Sigmoid colon (tissue), 6 donors: ENCODE measurements at regions not wholly inside any gene's neighbourhood (a gene's known extent, or its start where the extent isn't known, plus 50 kb on each side); places are given as distances from the start of the nearest gene placed in this dataset.

Experiments
- DNase-seq: peaks from one replicate; pipeline ENCODE4 v3.0.0-alpha.2; 2019
- H3K27ac ChIP-seq, 4 donors: fragments of 200-600 bp; sonication (generic); one replicate each; pipeline ENCODE4 v1.5.1; 2016 to 2019; ENCODE audit warnings: mild to moderate bottlenecking in 1 of 4
- H3K27me3 ChIP-seq, 3 donors: fragments of 200-600 bp; sonication (generic); one replicate each; pipeline ENCODE4 v1.5.1; 2019; ENCODE audit warnings: mild to moderate bottlenecking in 1 of 3
- H3K36me3 ChIP-seq, 4 donors: fragments of 200-600 bp; sonication (generic); one replicate each; pipeline ENCODE4 v1.5.1; 2016 to 2019
- H3K4me1 ChIP-seq, 4 donors: fragments of 200-600 bp; sonication (generic); one replicate each; pipeline ENCODE4 v1.5.1; 2017 to 2019
- H3K4me3 ChIP-seq, 4 donors: fragments of 200-600 bp; sonication (generic); one replicate each; pipeline ENCODE4 v1.5.1; 2017 to 2019; ENCODE audit warnings: mild to moderate bottlenecking in 2 of 4, moderate library complexity in 1 of 4
- H3K9me3 ChIP-seq, 4 donors: fragments of 200-600 bp in 3 of 4; sonication (generic) in 3 of 4; one replicate each; pipeline versions ENCODE4 v1.5.1 to v1.6.1; 2013 to 2019
- EP300 ChIP-seq, 4 donors: sonication (generic); formaldehyde crosslinking; IDR thresholded peaks; one replicate each; pipeline ENCODE4 v1.6.1; 2017; ENCODE audit warnings: antibody characterized with exemption in 4 of 4
- POLR2A ChIP-seq, 2 donors: fragments of 450-650 bp; IDR thresholded peaks; one replicate each; pipeline ENCODE4 v1.6.1; 2016; ENCODE audit warnings: antibody characterized with exemption in 2 of 2, mild to moderate bottlenecking in 2 of 2, moderate library complexity in 2 of 2
- POLR2AphosphoS5 ChIP-seq, 4 donors: sonication (generic); formaldehyde crosslinking; IDR thresholded peaks; one replicate each; pipeline ENCODE4 v1.6.1; 2017; ENCODE audit warnings: antibody characterized with exemption in 4 of 4
- WGBS, 2 donors: extraction: QIAGEN DNeasy Blood & Tissue Kit; methylation state at CpG; one replicate each; pipeline ENCODE4 v1.1.7; 2013; 5-methylcytosine and 5-hydroxymethylcytosine counted together
- intact Hi-C: fragments of 100-400 bp; cut with DNase I; formaldehyde crosslinking; loops from one replicate; pipeline ENCODE4 v1.15.1; 2023
- TF ChIP-seq, protein P1 (sequence below), 4 experiments: fragments of 450-650 bp in 3 of 4; fragments of 200-600 bp in 1 of 4; IDR thresholded peaks; one replicate each; pipeline ENCODE4 v1.5.1; 2016 to 2019; ENCODE audit warnings: antibody characterized with exemption in 4 of 4, mild to moderate bottlenecking in 3 of 4, moderate library complexity in 2 of 4
- donor health status: healthy with polysubstance abuse.
- donor health status: healthy.

DNA sequence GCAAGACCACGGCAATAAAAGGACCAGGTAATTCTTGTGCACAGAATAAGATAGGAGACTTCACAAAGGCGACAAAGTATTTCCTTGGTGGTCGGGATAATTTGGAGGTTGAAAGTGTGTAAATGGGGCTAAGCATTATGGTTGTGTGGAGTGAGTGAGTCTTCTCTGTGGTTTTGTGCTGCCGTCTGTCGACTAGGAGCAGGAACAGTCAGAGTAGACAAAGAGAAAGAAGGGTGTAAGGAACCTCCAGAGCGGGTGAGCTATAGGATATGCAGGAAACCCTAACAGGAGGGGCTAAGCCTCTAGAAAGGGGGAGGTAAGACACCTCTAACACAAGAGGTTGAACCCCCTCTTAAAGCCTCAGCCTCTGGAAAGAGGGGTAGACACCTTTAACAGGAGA, 201.6 kb downstream of the SH2D4B start:
- no peaks in the 10 kb centered on the region for H3K27me3 ChIP-seq
- no peak overlapping the region for H3K27ac ChIP-seq
- WGBS, 2 donors, result 90 to 91% methylated on average over 6 of the region's 6 CpGs
- no peaks in the 10 kb centered on the region for H3K36me3 ChIP-seq
- H3K9me3 ChIP-seq, result no peaks in the 10 kb centered on the region
- intact Hi-C loops, result no loop called here
- no peak for DNase-seq
- H3K4me1 ChIP-seq, result no peaks in the 10 kb centered on the region
- no peak for TF ChIP-seq EP300 (IDR thresholded peaks at IDR 0.05)
- TF ChIP-seq POLR2AphosphoS5 (IDR thresholded peaks at IDR 0.05), result no peak
- no peak overlapping the region for H3K4me3 ChIP-seq

DNA sequence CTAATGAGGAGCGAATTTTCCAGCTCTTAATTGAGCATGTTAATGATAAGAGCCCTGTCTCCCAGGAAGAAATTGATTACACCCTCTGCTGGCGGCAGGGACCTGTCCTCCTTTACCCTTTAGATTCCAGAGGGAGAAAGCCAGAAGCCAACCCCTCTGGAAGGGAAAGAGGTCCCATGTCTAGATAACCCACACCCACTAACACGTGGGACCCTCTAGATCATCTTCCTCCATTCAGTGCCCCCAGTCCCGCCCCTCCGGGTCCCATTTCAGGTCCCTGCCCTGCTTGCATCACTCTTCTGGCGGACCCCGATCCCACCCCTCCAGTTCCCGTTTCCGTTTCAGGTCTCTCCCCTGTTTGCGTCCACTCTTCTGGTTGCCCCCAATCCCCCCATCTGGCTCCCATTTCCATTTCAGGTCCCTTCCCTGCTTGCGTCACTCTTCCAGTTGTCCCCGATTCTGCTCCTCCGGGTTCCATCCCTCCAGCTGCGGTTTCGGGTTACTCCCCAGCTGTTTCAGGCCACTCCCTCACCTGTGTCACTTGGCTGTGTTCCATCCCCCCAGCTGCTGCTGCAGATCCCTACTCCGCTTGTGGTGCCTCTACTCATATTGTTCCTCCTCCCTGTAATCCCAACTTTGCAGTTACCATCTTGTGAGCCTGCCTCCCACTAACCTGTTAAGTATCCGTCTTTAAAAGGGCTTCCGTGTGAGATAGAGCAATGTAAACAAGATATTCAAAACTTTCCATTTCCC, 202.4 kb downstream of the SH2D4B start:
- Histone ChIP-seq H3K36me3 (no peaks in the 10 kb centered on the region), H3K4me1 (no peaks in the 10 kb centered on the region), H3K9me3 (no peaks in the 10 kb centered on the region), H3K27me3 (no peaks in the 10 kb centered on the region), H3K4me3 (no peak overlapping the region), H3K27ac (no peak overlapping the region)
- WGBS, 2 donors, result 73 to 77% methylated on average over 18 of the region's 18 CpGs
- no peak for DNase-seq
- intact Hi-C loops, result no loop called here
- TF ChIP-seq POLR2A (IDR thresholded peaks at IDR 0.05) (no peak), POLR2AphosphoS5 (IDR thresholded peaks at IDR 0.05) (no peak), EP300 (IDR thresholded peaks at IDR 0.05) (no peak)
- TF ChIP-seq, protein P1, sequence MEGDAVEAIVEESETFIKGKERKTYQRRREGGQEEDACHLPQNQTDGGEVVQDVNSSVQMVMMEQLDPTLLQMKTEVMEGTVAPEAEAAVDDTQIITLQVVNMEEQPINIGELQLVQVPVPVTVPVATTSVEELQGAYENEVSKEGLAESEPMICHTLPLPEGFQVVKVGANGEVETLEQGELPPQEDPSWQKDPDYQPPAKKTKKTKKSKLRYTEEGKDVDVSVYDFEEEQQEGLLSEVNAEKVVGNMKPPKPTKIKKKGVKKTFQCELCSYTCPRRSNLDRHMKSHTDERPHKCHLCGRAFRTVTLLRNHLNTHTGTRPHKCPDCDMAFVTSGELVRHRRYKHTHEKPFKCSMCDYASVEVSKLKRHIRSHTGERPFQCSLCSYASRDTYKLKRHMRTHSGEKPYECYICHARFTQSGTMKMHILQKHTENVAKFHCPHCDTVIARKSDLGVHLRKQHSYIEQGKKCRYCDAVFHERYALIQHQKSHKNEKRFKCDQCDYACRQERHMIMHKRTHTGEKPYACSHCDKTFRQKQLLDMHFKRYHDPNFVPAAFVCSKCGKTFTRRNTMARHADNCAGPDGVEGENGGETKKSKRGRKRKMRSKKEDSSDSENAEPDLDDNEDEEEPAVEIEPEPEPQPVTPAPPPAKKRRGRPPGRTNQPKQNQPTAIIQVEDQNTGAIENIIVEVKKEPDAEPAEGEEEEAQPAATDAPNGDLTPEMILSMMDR (IDR thresholded peaks at IDR 0.05), result no peak

DNA sequence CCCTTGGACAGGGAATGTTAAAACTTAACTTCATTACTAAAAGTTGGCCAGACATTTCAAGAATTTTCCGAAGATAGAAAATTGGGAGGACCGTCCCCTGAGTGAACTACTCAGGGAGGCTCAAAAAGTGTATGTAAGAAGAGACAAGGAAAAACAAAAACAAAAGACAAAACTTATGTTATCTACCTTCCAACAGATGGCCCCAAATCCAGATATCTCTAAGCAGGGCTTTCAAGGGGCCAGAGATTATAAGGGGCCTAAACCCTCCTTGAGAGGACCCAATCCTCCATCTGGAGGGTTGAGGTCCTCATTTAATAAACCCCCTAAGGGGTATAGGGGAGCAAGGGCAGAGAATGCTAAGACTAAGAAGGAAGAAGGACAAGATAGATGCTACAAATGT, 203.6 kb downstream of the SH2D4B start:
- WGBS, 2 donors, result 94 to 96% methylated on average over 2 of the region's 2 CpGs
- H3K36me3 ChIP-seq, result no peaks in the 10 kb centered on the region
- no peaks in the 10 kb centered on the region for H3K9me3 ChIP-seq
- intact Hi-C loops, result no loop called here
- no peak for TF ChIP-seq EP300 (IDR thresholded peaks at IDR 0.05)
- no peak for TF ChIP-seq POLR2AphosphoS5 (IDR thresholded peaks at IDR 0.05)
- TF ChIP-seq, protein P1 (IDR thresholded peaks at IDR 0.05), result no peak
- TF ChIP-seq POLR2A (IDR thresholded peaks at IDR 0.05), result no peak
- no peak for DNase-seq
- no peak overlapping the region for H3K4me3 ChIP-seq
- H3K27me3 ChIP-seq, result no peaks in the 10 kb centered on the region
- no peaks in the 10 kb centered on the region for H3K4me1 ChIP-seq
- H3K27ac ChIP-seq, result no peak overlapping the region

GRCh38 chr10:80750268-80750667, 212.6 kb downstream of the SH2D4B start:
- H3K4me3 ChIP-seq, result no peak overlapping the region
- H3K27ac ChIP-seq, result no peak overlapping the region
- H3K9me3 ChIP-seq, result no peaks in the 10 kb centered on the region
- TF ChIP-seq POLR2A (IDR thresholded peaks at IDR 0.05) (no peak), POLR2AphosphoS5 (IDR thresholded peaks at IDR 0.05) (no peak), EP300 (IDR thresholded peaks at IDR 0.05) (no peak)
- TF ChIP-seq, protein P1 (IDR thresholded peaks at IDR 0.05), result no peak
- no peak for DNase-seq
- intact Hi-C loops, result no loop called here
- H3K4me1 ChIP-seq, result no peaks in the 10 kb centered on the region
- 94% methylated on average over 3 of the region's 3 CpGs for WGBS, 2 donors
- no peaks in the 10 kb centered on the region for H3K27me3 ChIP-seq
- no peaks in the 10 kb centered on the region for H3K36me3 ChIP-seq

DNA sequence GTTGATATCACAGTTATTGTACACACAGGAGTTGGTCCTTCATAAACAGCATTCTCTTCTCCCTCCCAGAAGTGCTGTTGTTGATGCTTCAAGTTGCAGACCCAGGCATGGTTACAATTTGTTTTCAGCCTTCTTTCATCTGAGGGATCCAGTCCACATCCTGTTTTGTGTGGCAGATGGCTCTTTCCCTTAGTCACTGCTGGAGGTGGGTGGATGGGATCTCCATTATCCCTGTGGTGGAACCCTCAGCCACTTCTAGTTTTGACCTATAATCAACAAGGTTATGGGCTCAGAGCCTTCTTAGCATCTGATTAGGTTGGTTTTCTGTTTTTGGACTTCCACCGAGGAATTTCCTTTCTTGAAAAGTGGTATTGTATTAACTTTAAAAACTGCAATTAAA, 214.2 kb downstream of the SH2D4B start:
- Histone ChIP-seq H3K9me3 (no peaks in the 10 kb centered on the region), H3K4me1 (no peaks in the 10 kb centered on the region), H3K36me3 (no peaks in the 10 kb centered on the region), H3K27me3 (no peaks in the 10 kb centered on the region), H3K4me3 (no peak overlapping the region), H3K27ac (no peak overlapping the region)
- 86 to 88% methylated on average over 1 of the region's 1 CpG for WGBS, 2 donors
- TF ChIP-seq POLR2A (IDR thresholded peaks at IDR 0.05) (no peak), EP300 (IDR thresholded peaks at IDR 0.05) (no peak), POLR2AphosphoS5 (IDR thresholded peaks at IDR 0.05) (no peak)
- TF ChIP-seq, protein P1 (IDR thresholded peaks at IDR 0.05), result no peak
- intact Hi-C loops, result no loop called here
- DNase-seq, result no peak
